ENCODE measurements at regions not wholly inside any gene's neighbourhood (a gene's known extent, or its start where the extent isn't known, plus 50 kb on each side); places are given as distances from the start of the nearest gene placed in this dataset.

- TF ChIP-seq POLR2A (IDR thresholded peaks at IDR 0.05) (no peak), EP300 (IDR thresholded peaks at IDR 0.05) (no peak), POLR2AphosphoS5 (IDR thresholded peaks at IDR 0.05) (no peak)
- TF ChIP-seq, protein P1, sequence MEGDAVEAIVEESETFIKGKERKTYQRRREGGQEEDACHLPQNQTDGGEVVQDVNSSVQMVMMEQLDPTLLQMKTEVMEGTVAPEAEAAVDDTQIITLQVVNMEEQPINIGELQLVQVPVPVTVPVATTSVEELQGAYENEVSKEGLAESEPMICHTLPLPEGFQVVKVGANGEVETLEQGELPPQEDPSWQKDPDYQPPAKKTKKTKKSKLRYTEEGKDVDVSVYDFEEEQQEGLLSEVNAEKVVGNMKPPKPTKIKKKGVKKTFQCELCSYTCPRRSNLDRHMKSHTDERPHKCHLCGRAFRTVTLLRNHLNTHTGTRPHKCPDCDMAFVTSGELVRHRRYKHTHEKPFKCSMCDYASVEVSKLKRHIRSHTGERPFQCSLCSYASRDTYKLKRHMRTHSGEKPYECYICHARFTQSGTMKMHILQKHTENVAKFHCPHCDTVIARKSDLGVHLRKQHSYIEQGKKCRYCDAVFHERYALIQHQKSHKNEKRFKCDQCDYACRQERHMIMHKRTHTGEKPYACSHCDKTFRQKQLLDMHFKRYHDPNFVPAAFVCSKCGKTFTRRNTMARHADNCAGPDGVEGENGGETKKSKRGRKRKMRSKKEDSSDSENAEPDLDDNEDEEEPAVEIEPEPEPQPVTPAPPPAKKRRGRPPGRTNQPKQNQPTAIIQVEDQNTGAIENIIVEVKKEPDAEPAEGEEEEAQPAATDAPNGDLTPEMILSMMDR (IDR thresholded peaks at IDR 0.05), result no peak
These were observed 128.3 kb downstream of the SHOX start for GRCh38 chrX:758917-759316.

Measured in gastroesophageal sphincter (tissue), 3 donors.